ENCODE measurements at regions not wholly inside any gene's neighbourhood (a gene's known extent, or its start where the extent isn't known, plus 50 kb on each side); places are given as distances from the start of the nearest gene placed in this dataset.

- TF ChIP-seq, protein P1, sequence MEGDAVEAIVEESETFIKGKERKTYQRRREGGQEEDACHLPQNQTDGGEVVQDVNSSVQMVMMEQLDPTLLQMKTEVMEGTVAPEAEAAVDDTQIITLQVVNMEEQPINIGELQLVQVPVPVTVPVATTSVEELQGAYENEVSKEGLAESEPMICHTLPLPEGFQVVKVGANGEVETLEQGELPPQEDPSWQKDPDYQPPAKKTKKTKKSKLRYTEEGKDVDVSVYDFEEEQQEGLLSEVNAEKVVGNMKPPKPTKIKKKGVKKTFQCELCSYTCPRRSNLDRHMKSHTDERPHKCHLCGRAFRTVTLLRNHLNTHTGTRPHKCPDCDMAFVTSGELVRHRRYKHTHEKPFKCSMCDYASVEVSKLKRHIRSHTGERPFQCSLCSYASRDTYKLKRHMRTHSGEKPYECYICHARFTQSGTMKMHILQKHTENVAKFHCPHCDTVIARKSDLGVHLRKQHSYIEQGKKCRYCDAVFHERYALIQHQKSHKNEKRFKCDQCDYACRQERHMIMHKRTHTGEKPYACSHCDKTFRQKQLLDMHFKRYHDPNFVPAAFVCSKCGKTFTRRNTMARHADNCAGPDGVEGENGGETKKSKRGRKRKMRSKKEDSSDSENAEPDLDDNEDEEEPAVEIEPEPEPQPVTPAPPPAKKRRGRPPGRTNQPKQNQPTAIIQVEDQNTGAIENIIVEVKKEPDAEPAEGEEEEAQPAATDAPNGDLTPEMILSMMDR (IDR thresholded peaks at IDR 0.05; ENCODE audit: insufficient read depth, low read depth, low read length, missing control alignments), result no peak
- no peak for DNase-seq (ENCODE audit: low read depth)
- no peak overlapping the region for H3K4me3 ChIP-seq (ENCODE audit: low read length)
These were observed 213.7 kb upstream of the ALCAM start for GRCh38 chr3:105152987-105153386.

DNA sequence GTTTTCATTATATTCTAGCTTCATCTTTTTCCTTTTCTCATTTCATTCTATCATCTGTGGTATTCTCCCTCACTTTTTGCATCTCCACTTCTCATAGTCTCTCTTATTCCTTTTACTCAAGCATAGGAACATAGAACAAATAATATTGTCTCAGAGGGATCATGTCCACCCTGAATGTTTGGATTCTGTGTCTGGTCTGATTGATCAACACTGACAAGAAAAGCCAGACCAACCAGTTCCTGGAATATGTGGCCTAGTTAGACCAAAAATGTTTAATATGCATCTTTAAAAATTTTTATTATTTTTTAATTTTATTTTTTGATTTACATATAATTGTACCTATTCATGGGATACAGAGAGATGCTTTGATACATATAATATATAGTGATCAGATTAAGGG lies 212.0 kb upstream of the ALCAM start:
- no peak overlapping the region for H3K4me3 ChIP-seq (ENCODE audit: low read length)
- DNase-seq (ENCODE audit: low read depth), result peak; percentile 51
- TF ChIP-seq, protein P1 (IDR thresholded peaks at IDR 0.05; ENCODE audit: insufficient read depth, low read depth, low read length, missing control alignments), result no peak

DNA sequence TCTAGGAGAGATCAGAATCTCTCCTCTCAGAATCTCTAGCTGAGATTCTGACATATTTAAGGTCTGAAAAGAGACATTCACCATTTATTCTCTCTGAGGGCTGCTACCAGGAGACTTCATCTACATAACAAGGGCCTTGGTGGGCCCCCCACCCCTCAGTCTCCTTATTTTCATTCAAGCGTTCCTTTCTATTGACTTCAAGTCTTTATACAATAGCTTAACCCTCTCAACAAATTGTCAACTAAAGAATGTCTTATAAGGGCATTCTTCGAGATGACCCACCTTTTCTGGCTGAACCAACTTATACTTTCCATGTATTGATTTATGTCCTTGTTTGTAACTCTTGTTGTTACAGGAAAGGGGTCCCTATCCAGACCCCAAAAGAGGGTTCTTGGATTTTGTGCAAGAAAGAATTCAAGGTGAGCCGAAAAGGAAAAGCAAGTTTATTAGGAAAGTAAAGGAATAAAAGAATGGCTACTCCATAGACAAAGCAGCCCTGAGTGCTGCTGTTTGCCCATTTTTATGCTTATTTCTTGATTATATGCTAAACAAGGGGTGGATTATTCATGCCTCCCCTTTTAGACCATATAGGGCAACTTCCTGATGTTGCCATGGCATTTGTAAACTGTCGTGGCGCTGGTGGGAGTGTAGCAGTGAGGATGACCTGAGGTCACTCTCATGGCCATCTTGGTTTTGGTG lies 209.5 kb upstream of the ALCAM start:
- DNase-seq (ENCODE audit: low read depth), result no peak
- TF ChIP-seq, protein P1 (IDR thresholded peaks at IDR 0.05; ENCODE audit: insufficient read depth, low read depth, low read length, missing control alignments), result no peak
- no peak overlapping the region for H3K4me3 ChIP-seq (ENCODE audit: low read length)

GRCh38 chr3:105157766-105158085 lies 209.0 kb upstream of the ALCAM start:
- TF ChIP-seq, protein P1 (IDR thresholded peaks at IDR 0.05; ENCODE audit: insufficient read depth, low read depth, low read length, missing control alignments), result no peak
- peak; percentile 67 for DNase-seq (ENCODE audit: low read depth)
- no peak overlapping the region for H3K4me3 ChIP-seq (ENCODE audit: low read length)

DNA sequence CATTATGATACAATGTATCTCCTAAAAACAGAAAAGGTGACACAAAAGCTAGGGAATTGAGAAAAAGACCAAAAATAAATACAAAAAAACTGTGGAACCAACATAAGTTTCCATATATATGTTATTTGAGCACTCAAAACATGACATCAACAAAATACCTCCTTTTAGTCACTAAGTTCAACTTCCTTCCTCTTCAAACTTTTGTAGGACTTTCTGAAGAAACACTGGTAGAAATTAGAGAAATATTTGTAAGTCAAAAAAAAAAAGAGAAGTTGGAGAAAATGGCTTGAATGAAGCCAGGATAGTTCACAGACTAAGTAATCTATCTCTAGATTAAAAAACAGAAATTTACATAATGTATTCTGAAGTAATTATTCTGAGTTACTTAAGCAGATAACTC lies 208.4 kb upstream of the ALCAM start:
- TF ChIP-seq, protein P1 (IDR thresholded peaks at IDR 0.05; ENCODE audit: insufficient read depth, low read depth, low read length, missing control alignments), result no peak
- no peak overlapping the region for H3K4me3 ChIP-seq (ENCODE audit: low read length)
- no peak for DNase-seq (ENCODE audit: low read depth)

- TF ChIP-seq, protein P1 (IDR thresholded peaks at IDR 0.05; ENCODE audit: insufficient read depth, low read depth, low read length, missing control alignments), result no peak
- DNase-seq (ENCODE audit: low read depth), result no peak
- no peak overlapping the region for H3K4me3 ChIP-seq (ENCODE audit: low read length)
These were observed 204.3 kb upstream of the ALCAM start for GRCh38 chr3:105162448-105162847.

DNA sequence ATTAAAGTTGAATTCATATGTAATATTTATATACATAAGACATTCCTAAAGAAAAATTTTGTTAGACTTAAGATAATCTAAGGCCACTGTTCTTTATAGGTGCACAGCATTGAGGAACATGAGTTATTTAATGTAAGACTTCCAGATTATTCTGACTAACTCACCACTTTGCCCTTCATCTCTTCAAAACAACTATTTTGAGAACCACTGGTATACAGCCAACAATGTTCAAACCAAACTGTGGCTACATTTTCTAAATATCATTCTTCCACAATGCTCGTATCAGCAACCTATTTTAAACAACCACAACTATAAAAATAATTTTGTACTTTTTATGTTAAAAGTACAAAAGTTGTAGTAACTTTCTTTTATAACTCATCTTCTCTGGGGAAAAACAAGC lies 199.8 kb upstream of the ALCAM start:
- no peak overlapping the region for H3K4me3 ChIP-seq (ENCODE audit: low read length)
- TF ChIP-seq, protein P1 (IDR thresholded peaks at IDR 0.05; ENCODE audit: insufficient read depth, low read depth, low read length, missing control alignments), result no peak
- DNase-seq (ENCODE audit: low read depth), result no peak
